H1 (cell line): ENCODE measurements at regions not wholly inside any gene's neighbourhood (a gene's known extent, or its start where the extent isn't known, plus 50 kb on each side); places are given as distances from the start of the nearest gene placed in this dataset.

Experiments
- CTCF ChIA-PET: fragments of 300-600 bp; sonication (Branson Sonifier 250); formaldehyde crosslinking; loops from one replicate; lab custom pipeline; 2021; ENCODE audit not compliant: partially characterized antibody; lab: Charles Lee
- POLR2A ChIA-PET: fragments of 300-600 bp; sonication (Branson Sonifier 250); formaldehyde crosslinking; loops from one replicate; lab custom pipeline; 2021; ENCODE audit warnings: inconsistent platforms; ENCODE audit not compliant: partially characterized antibody; lab: Charles Lee
- DNase-seq, 2 experiments: peaks; one replicate each; pipeline versions ENCODE4 v3.0.0 to v3.0.0-alpha.2; 2010 to 2022; ENCODE audit warnings: low spot score in 2 of 2, low read depth in 1 of 2, mixed read lengths in 1 of 2
- FAIRE-seq: peaks from 2 replicates; lab custom pipeline; 2011; peaks lifted over from hg19 to GRCh38; lab: Jason Lieb, UNC
- H2AFZ ChIP-seq: 2 replicates; pipeline ENCODE4 v1.8.1; 2012; ENCODE audit warnings: low read length, inconsistent platforms
- H2AK5ac ChIP-seq: 2 replicates; pipeline ENCODE4 v1.6.1; 2013; ENCODE audit warnings: low read depth, low read length
- H2BK120ac ChIP-seq: replicated peaks from 2 replicates; pipeline ENCODE3; 2013; ENCODE audit warnings: low read depth, low read length, inconsistent platforms
- H2BK12ac ChIP-seq: 2 replicates; pipeline ENCODE4 v1.6.1; 2013; ENCODE audit warnings: low read depth, low read length
- H2BK15ac ChIP-seq: 2 replicates; pipeline ENCODE4 v1.6.1; 2013; ENCODE audit warnings: low read length
- H2BK20ac ChIP-seq: 2 replicates; pipeline ENCODE4 v1.6.1; 2013; ENCODE audit warnings: low read length
- H2BK5ac ChIP-seq: 2 replicates; pipeline ENCODE4 v1.6.1; 2013; ENCODE audit warnings: low read depth, low read length
- H3K14ac ChIP-seq: 2 replicates; pipeline ENCODE4 v1.6.1; 2013; ENCODE audit warnings: inconsistent platforms; ENCODE audit not compliant: insufficient read length
- H3K18ac ChIP-seq: 2 replicates; pipeline ENCODE4 v1.6.1; 2013; ENCODE audit warnings: low read length; ENCODE audit errors: extremely low read depth
- H3K23ac ChIP-seq: 2 replicates; pipeline ENCODE4 v1.6.1; 2013; ENCODE audit warnings: inconsistent platforms; ENCODE audit not compliant: insufficient read length
- H3K23me2 ChIP-seq: 2 replicates; pipeline ENCODE4 v1.6.1; 2013; ENCODE audit warnings: low read depth, low read length
- H3K27ac ChIP-seq: 2 replicates; pipeline ENCODE4 v1.6.1; 2011; ENCODE audit warnings: low read depth, low read length, inconsistent platforms
- H3K27me3 ChIP-seq, 4 experiments: replicated peaks in 1 of 4; 1 replicate in 1 of 4; 2 replicates in 3 of 4; pipeline versions ENCODE4 v1.6.1 to v1.8.1; 2011 to 2013; ENCODE audit warnings: low read length in 3 of 4, mild to moderate bottlenecking in 3 of 4, inconsistent platforms in 2 of 4, mixed read lengths in 2 of 4, moderate library complexity in 1 of 4; ENCODE audit not compliant: control insufficient read depth in 3 of 4, insufficient read depth in 3 of 4; ENCODE audit errors: extremely low read depth in 1 of 4
- H3K36me3 ChIP-seq, 4 experiments: 2 replicates each; pipeline versions ENCODE4 v1.6.1 to v1.8.1; 2011 to 2013; ENCODE audit warnings: mild to moderate bottlenecking in 4 of 4, low read length in 3 of 4, moderate library complexity in 2 of 4, control low read depth in 1 of 4, inconsistent platforms in 1 of 4; ENCODE audit not compliant: insufficient read depth in 4 of 4, control insufficient read depth in 2 of 4
- H3K4ac ChIP-seq: replicated peaks from 2 replicates; pipeline ENCODE3; 2013; ENCODE audit warnings: low read length, low read depth, mixed read lengths, inconsistent platforms; ENCODE audit not compliant: insufficient read length
- H3K4me1 ChIP-seq, 4 experiments: replicated peaks in 1 of 4; 1 replicate in 1 of 4; 2 replicates in 3 of 4; pipeline versions ENCODE4 v1.6.1 to v1.8.1; 2011 to 2013; ENCODE audit warnings: low read length in 3 of 4, inconsistent platforms in 2 of 4, mixed read lengths in 1 of 4; ENCODE audit not compliant: insufficient read depth in 4 of 4, control insufficient read depth in 3 of 4
- H3K4me2 ChIP-seq, 2 experiments: 2 replicates each; pipeline versions ENCODE4 v1.6.1 to v1.8.1; 2011 to 2013; ENCODE audit warnings: low read depth in 2 of 2, low read length in 2 of 2, control low read depth in 1 of 2, inconsistent platforms in 1 of 2, mild to moderate bottlenecking in 1 of 2; ENCODE audit not compliant: insufficient read depth in 1 of 2
- H3K4me3 ChIP-seq, 4 experiments: fragments of 200-600, 300-600 bp in 1 of 4; sonication (generic), shearing (Covaris generic), sonication (Bioruptor Twin) in 1 of 4; 2 replicates each; pipeline versions ENCODE4 v1.5.1 to v1.8.1; 2011 to 2016; ENCODE audit warnings: low read length in 4 of 4, low read depth in 3 of 4, control low read depth in 2 of 4, inconsistent platforms in 2 of 4, mild to moderate bottlenecking in 2 of 4, mixed read lengths in 1 of 4, moderate library complexity in 1 of 4; ENCODE audit not compliant: insufficient read depth in 2 of 4; ENCODE audit errors: extremely low read depth in 1 of 4
- H3K56ac ChIP-seq: replicated peaks from 2 replicates; pipeline ENCODE3; 2013; ENCODE audit warnings: low read depth, mild to moderate bottlenecking, mixed read lengths, low read length, inconsistent platforms; ENCODE audit not compliant: insufficient read length
- H3K79me1 ChIP-seq: 2 replicates; pipeline ENCODE4 v1.6.1; 2013; ENCODE audit warnings: low read depth, low read length, control low read depth
- H3K79me2 ChIP-seq, 2 experiments: 2 replicates each; pipeline versions ENCODE4 v1.6.1 to v1.8.1; 2012 to 2013; ENCODE audit warnings: low read length in 2 of 2, mild to moderate bottlenecking in 2 of 2, inconsistent platforms in 1 of 2; ENCODE audit not compliant: insufficient read depth in 2 of 2, control insufficient read depth in 1 of 2
- H3K9ac ChIP-seq, 4 experiments: replicated peaks in 1 of 4; 1 replicate in 1 of 4; 2 replicates in 3 of 4; pipeline versions ENCODE4 v1.6.1 to v1.8.1; 2011 to 2013; ENCODE audit warnings: low read depth in 3 of 4, low read length in 3 of 4, control low read depth in 2 of 4, mild to moderate bottlenecking in 2 of 4, moderate library complexity in 2 of 4, inconsistent platforms in 1 of 4; ENCODE audit errors: extremely low read depth in 1 of 4
- H3K9me3 ChIP-seq, 2 experiments: 2 replicates each; pipeline versions ENCODE4 v1.6.1 to v1.8.1; 2012 to 2013; ENCODE audit warnings: mild to moderate bottlenecking in 2 of 2, moderate library complexity in 2 of 2, control low read depth in 1 of 2, inconsistent platforms in 1 of 2, low read depth in 1 of 2, low read length in 1 of 2, mixed read lengths in 1 of 2; ENCODE audit not compliant: insufficient read depth in 2 of 2
- H4K20me1 ChIP-seq, 2 experiments: replicated peaks in 1 of 2; 2 replicates each; pipeline versions ENCODE3 to v1.8.1; 2011 to 2013; ENCODE audit warnings: inconsistent platforms in 2 of 2, low read length in 2 of 2, mild to moderate bottlenecking in 1 of 2; ENCODE audit not compliant: insufficient read depth in 2 of 2, control insufficient read depth in 1 of 2
- H4K5ac ChIP-seq: 2 replicates; pipeline ENCODE4 v1.6.1; 2013; ENCODE audit warnings: low read length, low read depth, mixed read lengths, inconsistent platforms; ENCODE audit not compliant: insufficient read length
- H4K8ac ChIP-seq: 2 replicates; pipeline ENCODE4 v1.8.0; 2013; ENCODE audit warnings: mild to moderate bottlenecking, moderate library complexity, low read length, inconsistent platforms; ENCODE audit not compliant: insufficient read depth; ENCODE audit errors: extremely low read depth
- H4K91ac ChIP-seq: replicated peaks from 2 replicates; pipeline ENCODE3; 2013; ENCODE audit warnings: low read length, mixed read lengths, inconsistent platforms; ENCODE audit not compliant: insufficient read length
- EGR1 ChIP-seq: IDR thresholded peaks from 2 replicates; pipeline ENCODE4 v1.6.1; 2011; ENCODE audit warnings: low read depth, low read length, borderline replicate concordance
- GTF2F1 ChIP-seq: IDR thresholded peaks from 2 replicates; pipeline ENCODE4 v1.6.1; 2012; ENCODE audit warnings: low read depth, low read length, improper control_type of control experiment, borderline replicate concordance
- SIX5 ChIP-seq: IDR thresholded peaks from 2 replicates; pipeline ENCODE4 v1.6.1; 2011; ENCODE audit warnings: mild to moderate bottlenecking, low read depth, low read length
- WGBS, 2 experiments: shearing (Covaris generic) in 1 of 2; methylation state at CpG; one replicate each; pipeline versions ENCODE4 v1.1.6 to v1.1.7; 2013 to 2015; ENCODE audit warnings: low lambda C conversion rate in 2 of 2, mixed read lengths in 2 of 2, inconsistent platforms in 1 of 2, low coverage in 1 of 2, missing lambda C conversion rate in 1 of 2; ENCODE audit not compliant: insufficient replicate concordance in 2 of 2, insufficient coverage in 1 of 2, insufficient read length in 1 of 2; ENCODE audit errors: extremely low coverage in 1 of 2, missing lambda C conversion rate in 1 of 2; 5-methylcytosine and 5-hydroxymethylcytosine counted together

- no peak overlapping the region for H3K4me2 ChIP-seq
- no peak overlapping the region for H4K5ac ChIP-seq
- TF ChIP-seq SIX5 = no peak
- TF ChIP-seq GTF2F1 = no peak
- TF ChIP-seq EGR1 = no peak
- WGBS, 2 experiments = 94% methylated on average over 7 of the region's 7 CpGs; no CpG with 5 or more reads in 1 of the 2 experiments
- no peak overlapping the region for H3K18ac ChIP-seq
- H2BK120ac ChIP-seq = no peak overlapping the region
- H3K4me3 ChIP-seq = no peak overlapping the region
- no peak overlapping the region for H3K9ac ChIP-seq
- no peak overlapping the region for H2AFZ ChIP-seq
- H2BK20ac ChIP-seq = no peak overlapping the region
- H3K23ac ChIP-seq = no peak overlapping the region
- no peak overlapping the region for H3K56ac ChIP-seq
- no peaks in the 10 kb centered on the region for H3K79me1 ChIP-seq
- ChIA-PET POLR2A (no interaction called here), CTCF (interaction anchor here (0.6 to 1.7 kb wide), 6 partner anchors 11 to 314 kb away, joined by 3 to 4 read pairs (median 3); no protein-coding TSS in a partner anchor)
- H3K27ac ChIP-seq = no peak overlapping the region
- H3K4me1 ChIP-seq = peaks cover 0 to 5% (median under 1%) of the 10 kb centered on the region in 4 experiments; a peak in 3 of 7 replicates
- no peak overlapping the region for H4K8ac ChIP-seq
- no peak overlapping the region for H2BK12ac ChIP-seq
- H3K27me3 ChIP-seq = no peaks in the 10 kb centered on the region; a peak in 1 of 7 replicates
- H3K79me2 ChIP-seq = no peaks in the 10 kb centered on the region
- no peak overlapping the region for H2BK15ac ChIP-seq
- no peak overlapping the region for H2BK5ac ChIP-seq
- H2AK5ac ChIP-seq = no peak overlapping the region
- H3K4ac ChIP-seq = no peak overlapping the region
- H3K36me3 ChIP-seq = no peaks in the 10 kb centered on the region
- H3K14ac ChIP-seq = no peak overlapping the region
- DNase-seq = no peak
- H3K9me3 ChIP-seq = no peaks in the 10 kb centered on the region
- no peaks in the 10 kb centered on the region; the same call in 1 of the 2 replicates for H3K23me2 ChIP-seq
- H4K20me1 ChIP-seq = no peaks in the 10 kb centered on the region
- FAIRE-seq = no peak
- no peak overlapping the region for H4K91ac ChIP-seq
These were observed 265.4 kb upstream of the RAB4A start for GRCh38 chr1:229005556-229005955.
